GM23338 (cell line): ENCODE measurements at regions not wholly inside any gene's neighbourhood (a gene's known extent, or its start where the extent isn't known, plus 50 kb on each side); places are given as distances from the start of the nearest gene placed in this dataset.

Experiments
- ATAC-seq: fragments of 200-7000 bp; cut with Tn5 transposase; 3 replicates; pipeline ENCODE4 v1.9.1; 2020
- DNase-seq: peaks from one replicate; pipeline ENCODE4 v3.0.0-alpha.2; 2015; ENCODE audit warnings: low spot score
- H2AFZ ChIP-seq: fragments of 200-600 bp; sonication (generic); 2 replicates; pipeline ENCODE4 v1.8.0; 2016; ENCODE audit warnings: antibody characterized with exemption, mild to moderate bottlenecking, moderate library complexity
- H3F3A ChIP-seq: fragments of 200-600 bp; sonication (generic); replicated peaks from 2 replicates; pipeline ENCODE4 v1.8.0; 2017; ENCODE audit warnings: antibody characterized with exemption, mixed run types, low read depth
- H3K27ac ChIP-seq: fragments of 200-600 bp; sonication (generic); 2 replicates; pipeline ENCODE4 v1.6.1; 2016; ENCODE audit warnings: low read depth
- H3K27me3 ChIP-seq: fragments of 200-600 bp; sonication (generic); 2 replicates; pipeline ENCODE4 v1.8.0; 2016; ENCODE audit warnings: mild to moderate bottlenecking, mixed run types, moderate library complexity; ENCODE audit not compliant: insufficient read depth
- H3K36me3 ChIP-seq: fragments of 200-600 bp; sonication (generic); 2 replicates; pipeline ENCODE4 v1.8.0; 2016; ENCODE audit warnings: mild to moderate bottlenecking; ENCODE audit not compliant: insufficient read depth
- H3K4me1 ChIP-seq: fragments of 200-600 bp; sonication (generic); 2 replicates; pipeline ENCODE4 v1.8.0; 2016; ENCODE audit warnings: mild to moderate bottlenecking, moderate library complexity; ENCODE audit not compliant: insufficient read depth
- H3K4me2 ChIP-seq: fragments of 200-600 bp; sonication (generic); 2 replicates; pipeline ENCODE4 v1.7.1; 2017; ENCODE audit warnings: mixed run types
- H3K4me3 ChIP-seq: fragments of 200-600 bp; sonication (generic); 2 replicates; pipeline ENCODE4 v1.6.1; 2016; ENCODE audit warnings: mixed run types
- H3K79me2 ChIP-seq: fragments of 200-600 bp; sonication (generic); replicated peaks from 2 replicates; pipeline ENCODE4 v1.8.0; 2017; ENCODE audit warnings: mild to moderate bottlenecking; ENCODE audit not compliant: insufficient read depth
- H3K9me2 ChIP-seq: fragments of 200-600 bp; sonication (generic); 2 replicates; pipeline ENCODE4 v1.8.0; 2017; ENCODE audit not compliant: insufficient read depth
- H4K20me1 ChIP-seq: fragments of 200-600 bp; sonication (generic); replicated peaks from 2 replicates; pipeline ENCODE4 v1.8.0; 2017; ENCODE audit warnings: mild to moderate bottlenecking; ENCODE audit not compliant: insufficient read depth
- H3K27ac Mint-ChIP-seq: 2 replicates; pipeline ENCODE4 v1.8.0; 2020; ENCODE audit warnings: inconsistent platforms, mild to moderate bottlenecking, moderate library complexity, mixed read lengths
- H3K27me3 Mint-ChIP-seq: 3 replicates; pipeline ENCODE4 v1.8.0; 2022; ENCODE audit warnings: low read depth, mild to moderate bottlenecking, moderate library complexity, mixed read lengths, inconsistent platforms; ENCODE audit not compliant: insufficient read depth, poor library complexity
- H3K36me3 Mint-ChIP-seq: 3 replicates; pipeline ENCODE4 v1.8.0; 2021; ENCODE audit warnings: low read depth, mild to moderate bottlenecking, inconsistent platforms, moderate library complexity, mixed read lengths
- H3K4me1 Mint-ChIP-seq: 3 replicates; pipeline ENCODE4 v1.8.0; 2020; ENCODE audit warnings: mild to moderate bottlenecking, inconsistent platforms, mixed read lengths
- H3K4me3 Mint-ChIP-seq: 3 replicates; pipeline ENCODE4 v1.8.0; 2021; ENCODE audit warnings: moderate library complexity, mild to moderate bottlenecking, inconsistent platforms, mixed read lengths
- H3K9me3 Mint-ChIP-seq: 3 replicates; pipeline ENCODE4 v1.8.0; 2020; ENCODE audit warnings: moderate library complexity, mild to moderate bottlenecking, inconsistent platforms, mixed read lengths
- CREB1 ChIP-seq: fragments of 250-450 bp; sonication (Bioruptor Pico); IDR thresholded peaks from 2 replicates; pipeline ENCODE4 v1.5.0; 2020; ENCODE audit warnings: low read depth, mild to moderate bottlenecking, moderate library complexity
- CTCF ChIP-seq, 2 experiments: fragments of 200-600 bp in 1 of 2; sonication (generic) in 1 of 2; conservative IDR thresholded peaks; 2 replicates each; pipeline versions ENCODE4 v1.5.1 to v1.6.1; 2016 to 2017; ENCODE audit warnings: antibody characterized with exemption in 2 of 2, low read depth in 2 of 2, mild to moderate bottlenecking in 2 of 2, moderate library complexity in 1 of 2
- EZH2 ChIP-seq: fragments of 200-600 bp; sonication (generic); IDR thresholded peaks from one replicate; pipeline ENCODE4 v1.8.0; 2017; ENCODE audit warnings: antibody characterized with exemption, mild to moderate bottlenecking, low read depth; ENCODE audit not compliant: unreplicated experiment
- EZH2phosphoT487 ChIP-seq: fragments of 200-600 bp; sonication (generic); IDR thresholded peaks from one replicate; pipeline ENCODE4 v1.8.1; 2018; ENCODE audit warnings: antibody characterized with exemption; ENCODE audit not compliant: unreplicated experiment
- JUNB ChIP-seq: IDR thresholded peaks from one replicate; pipeline ENCODE4 v1.6.1; 2016; ENCODE audit warnings: antibody characterized with exemption; ENCODE audit not compliant: unreplicated experiment
- NANOG ChIP-seq: IDR thresholded peaks from 2 replicates; pipeline ENCODE4 v1.6.1; 2016; ENCODE audit warnings: antibody characterized with exemption, borderline replicate concordance
- POLR2AphosphoS5 ChIP-seq: IDR thresholded peaks from 2 replicates; pipeline ENCODE4 v1.6.1; 2016; ENCODE audit warnings: antibody characterized with exemption, low read depth
- STAT1 ChIP-seq: IDR thresholded peaks from one replicate; pipeline ENCODE4 v1.6.1; 2016; ENCODE audit warnings: antibody characterized with exemption; ENCODE audit not compliant: unreplicated experiment
- ZNF331 ChIP-seq: fragments of 250-450 bp; sonication (Bioruptor Pico); IDR thresholded peaks from 2 replicates; pipeline ENCODE4 v1.5.0; 2020; ENCODE audit warnings: low read depth, mild to moderate bottlenecking, moderate library complexity
- TF ChIP-seq, protein P1 (sequence below): IDR thresholded peaks from one replicate; pipeline ENCODE4 v1.6.1; 2018; ENCODE audit warnings: antibody characterized with exemption; ENCODE audit not compliant: unreplicated experiment

DNA sequence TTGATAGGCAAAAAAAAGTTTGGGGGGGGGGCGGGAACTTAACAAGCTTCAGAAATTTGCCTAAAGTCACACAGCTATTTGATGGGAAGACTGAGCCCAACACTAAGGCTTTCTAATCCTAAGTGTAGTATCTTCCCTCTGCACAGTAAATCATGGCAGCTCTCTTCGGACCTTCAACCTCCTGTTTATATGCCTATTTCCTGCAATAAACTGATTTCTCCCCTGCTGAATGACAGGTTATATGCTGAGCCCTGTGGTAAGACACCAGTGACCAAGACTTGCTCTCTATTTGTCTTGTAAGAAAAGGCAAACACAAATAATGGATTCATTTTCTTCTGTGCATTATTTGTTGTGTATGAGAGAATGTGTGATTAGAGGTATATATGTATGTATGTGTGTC is 355.8 kb upstream of the ARRDC4 start (continued):
- TF ChIP-seq EZH2, result no peak

- Histone ChIP-seq H3K4me1 (no peaks in the 10 kb centered on the region), H3K4me2 (no peak overlapping the region), H3K4me3 (no peak overlapping the region), H3K27me3 (no peaks in the 10 kb centered on the region), H3K27ac (no peak overlapping the region), H3K36me3 (no peaks in the 10 kb centered on the region), H4K20me1 (no peaks in the 10 kb centered on the region), H3K79me2 (no peaks in the 10 kb centered on the region), H3K9me2 (peaks cover 3% of the 10 kb centered on the region; the same call in 1 of the 2 replicates), H3F3A (no peaks in the 10 kb centered on the region), H2AFZ (no peak overlapping the region)
- Mint-ChIP-seq H3K27me3 (no peaks in the 10 kb centered on the region), H3K4me1 (no peaks in the 10 kb centered on the region), H3K27ac (no peak overlapping the region), H3K9me3 (peaks cover 3% of the 10 kb centered on the region; the same call in 1 of the 3 replicates), H3K36me3 (no peaks in the 10 kb centered on the region), H3K4me3 (no peak overlapping the region)
- TF ChIP-seq EZH2phosphoT487 (no peak), ZNF331 (CRISPR knock-in tag) (no peak), NANOG (no peak), STAT1 (no peak), JUNB (no peak), POLR2AphosphoS5 (no peak)
- TF ChIP-seq, protein P1, sequence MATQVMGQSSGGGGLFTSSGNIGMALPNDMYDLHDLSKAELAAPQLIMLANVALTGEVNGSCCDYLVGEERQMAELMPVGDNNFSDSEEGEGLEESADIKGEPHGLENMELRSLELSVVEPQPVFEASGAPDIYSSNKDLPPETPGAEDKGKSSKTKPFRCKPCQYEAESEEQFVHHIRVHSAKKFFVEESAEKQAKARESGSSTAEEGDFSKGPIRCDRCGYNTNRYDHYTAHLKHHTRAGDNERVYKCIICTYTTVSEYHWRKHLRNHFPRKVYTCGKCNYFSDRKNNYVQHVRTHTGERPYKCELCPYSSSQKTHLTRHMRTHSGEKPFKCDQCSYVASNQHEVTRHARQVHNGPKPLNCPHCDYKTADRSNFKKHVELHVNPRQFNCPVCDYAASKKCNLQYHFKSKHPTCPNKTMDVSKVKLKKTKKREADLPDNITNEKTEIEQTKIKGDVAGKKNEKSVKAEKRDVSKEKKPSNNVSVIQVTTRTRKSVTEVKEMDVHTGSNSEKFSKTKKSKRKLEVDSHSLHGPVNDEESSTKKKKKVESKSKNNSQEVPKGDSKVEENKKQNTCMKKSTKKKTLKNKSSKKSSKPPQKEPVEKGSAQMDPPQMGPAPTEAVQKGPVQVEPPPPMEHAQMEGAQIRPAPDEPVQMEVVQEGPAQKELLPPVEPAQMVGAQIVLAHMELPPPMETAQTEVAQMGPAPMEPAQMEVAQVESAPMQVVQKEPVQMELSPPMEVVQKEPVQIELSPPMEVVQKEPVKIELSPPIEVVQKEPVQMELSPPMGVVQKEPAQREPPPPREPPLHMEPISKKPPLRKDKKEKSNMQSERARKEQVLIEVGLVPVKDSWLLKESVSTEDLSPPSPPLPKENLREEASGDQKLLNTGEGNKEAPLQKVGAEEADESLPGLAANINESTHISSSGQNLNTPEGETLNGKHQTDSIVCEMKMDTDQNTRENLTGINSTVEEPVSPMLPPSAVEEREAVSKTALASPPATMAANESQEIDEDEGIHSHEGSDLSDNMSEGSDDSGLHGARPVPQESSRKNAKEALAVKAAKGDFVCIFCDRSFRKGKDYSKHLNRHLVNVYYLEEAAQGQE, result no peak
- DNase-seq (no peak), ATAC-seq (no peak)
Observed at GRCh38 chr15:97615114-97615513, 345.4 kb upstream of the ARRDC4 start.

DNA sequence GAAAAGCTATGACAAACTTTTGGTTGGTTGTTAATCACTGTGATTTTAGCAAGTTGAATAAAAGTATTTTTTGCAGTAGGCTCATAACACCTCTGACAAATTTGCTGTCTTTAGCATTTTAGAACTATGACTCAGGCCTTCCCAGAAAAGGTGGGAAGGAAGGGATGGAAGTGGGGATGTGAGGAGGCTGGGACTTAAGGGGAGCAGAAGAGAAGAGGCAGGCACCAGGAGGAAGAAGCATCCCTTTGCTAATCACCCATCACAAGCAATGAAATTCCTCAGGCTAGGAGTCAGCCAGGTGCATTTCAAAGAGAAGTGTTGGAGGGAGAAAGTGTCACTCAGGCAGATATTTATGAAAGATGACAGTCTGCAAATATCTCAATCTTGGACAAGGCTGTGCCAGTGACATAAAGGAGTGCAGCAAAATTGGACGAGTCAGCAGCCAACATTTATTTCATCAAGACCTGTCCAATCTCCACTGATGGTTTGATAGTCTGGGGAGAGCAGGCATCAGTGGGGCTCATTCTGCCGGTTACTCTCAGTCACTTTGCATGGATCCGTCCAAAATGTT is 337.3 kb upstream of the ARRDC4 start:
- Histone ChIP-seq H3K9me2 (no peaks in the 10 kb centered on the region), H3K27me3 (no peaks in the 10 kb centered on the region), H3K4me2 (no peak overlapping the region), H3K4me1 (0 out of 2 replicates have a peak, but pooled peaks cover 4% of the 10 kb centered on the region), H3K4me3 (no peak overlapping the region), H3K79me2 (no peaks in the 10 kb centered on the region), H4K20me1 (no peaks in the 10 kb centered on the region), H3K27ac (no peak overlapping the region), H3K36me3 (no peaks in the 10 kb centered on the region), H2AFZ (no peak overlapping the region), H3F3A (no peaks in the 10 kb centered on the region)
- ATAC-seq (peak; percentile 60), DNase-seq (peak; percentile 41)
- Mint-ChIP-seq H3K27ac (no peak overlapping the region), H3K27me3 (no peaks in the 10 kb centered on the region), H3K4me1 (peaks cover 8% of the 10 kb centered on the region; the same call in 1 of the 3 replicates), H3K4me3 (no peak overlapping the region), H3K36me3 (no peaks in the 10 kb centered on the region), H3K9me3 (no peaks in the 10 kb centered on the region)
- TF ChIP-seq STAT1, result no peak
- TF ChIP-seq CTCF (conservative IDR thresholded peaks at IDR 0.05; ENCODE audit: low read depth in 2 of 2), result no peak
- no peak for TF ChIP-seq JUNB
- TF ChIP-seq, protein P1, result no peak
- TF ChIP-seq CREB1, result no peak
- no peak for TF ChIP-seq ZNF331 (CRISPR knock-in tag)
- TF ChIP-seq EZH2, result no peak
- no peak for TF ChIP-seq EZH2phosphoT487
